NCI-H187 treated with DMSO at 0.1 percent for 48 hours (cell line): ENCODE measurements at regions not wholly inside any gene's neighbourhood (a gene's known extent, or its start where the extent isn't known, plus 50 kb on each side); places are given as distances from the start of the nearest gene placed in this dataset.
"Not testable (repeated sequence)": the region's sequence is repeated elsewhere in the genome, so short reads cannot be mapped to it uniquely, and the experiment has no call there.

Experiments
- DNase-seq: peaks from one replicate; lab custom pipeline; 2025; lab: John Stamatoyannopoulos, UW

DNA sequence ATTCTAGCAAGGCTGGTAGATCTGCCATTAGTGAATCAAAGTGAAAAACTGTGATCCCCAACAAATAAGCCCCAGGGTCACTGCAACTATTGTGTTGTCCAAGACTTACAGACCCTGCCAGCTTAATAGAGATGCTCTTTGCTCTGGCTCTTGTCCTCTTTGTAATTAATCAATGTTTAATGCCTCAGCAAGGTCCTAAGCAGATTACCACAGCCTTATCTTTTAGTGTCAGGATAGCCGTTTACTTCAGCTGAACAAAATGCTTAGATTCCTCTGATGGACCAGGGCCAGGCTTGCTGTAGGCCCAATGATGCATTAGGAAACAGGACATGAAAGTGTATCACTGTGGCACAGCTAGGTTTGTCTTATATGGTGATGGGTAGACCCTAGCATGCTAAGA, 353.3 kb downstream of the HACE1 start:
- no peak for DNase-seq

DNA sequence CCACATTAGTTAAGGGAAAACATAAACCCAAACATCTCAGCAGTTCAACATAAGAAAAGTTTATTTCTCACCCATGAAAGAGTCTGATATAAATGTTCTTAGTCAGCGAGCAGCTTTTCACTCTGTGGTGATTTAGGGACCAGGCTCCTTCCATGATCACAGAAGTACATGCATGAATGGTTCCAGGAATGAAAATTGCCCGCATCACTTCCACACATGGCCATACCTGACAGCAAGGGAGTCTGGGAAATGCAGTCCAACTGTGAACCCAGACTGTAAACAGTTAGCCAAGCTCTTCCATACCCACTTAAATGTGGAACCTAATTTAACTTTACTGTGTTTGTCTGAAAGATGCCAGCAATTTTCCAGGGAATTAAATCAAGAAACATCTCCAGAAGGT, 353.9 kb downstream of the HACE1 start:
- DNase-seq: no peak

DNA sequence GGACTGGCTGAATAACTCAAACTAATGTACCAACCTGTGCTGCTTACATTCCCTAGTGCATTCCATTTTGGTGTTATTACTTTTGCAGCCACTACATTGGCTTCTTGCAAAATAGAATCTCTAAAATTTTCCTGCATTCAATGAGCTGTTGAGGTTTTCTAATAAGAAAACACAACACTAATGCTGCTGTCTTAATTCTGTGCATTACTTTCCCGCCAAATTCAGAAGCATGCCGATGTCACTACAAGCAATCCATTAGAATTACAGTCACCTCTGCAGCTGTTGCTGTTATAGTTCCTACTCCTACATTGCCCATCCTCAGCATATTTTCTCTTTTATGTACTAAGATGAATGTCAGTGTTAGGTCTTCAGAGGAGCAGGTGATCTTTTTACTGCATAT, 359.5 kb downstream of the HACE1 start:
- no peak for DNase-seq

DNA sequence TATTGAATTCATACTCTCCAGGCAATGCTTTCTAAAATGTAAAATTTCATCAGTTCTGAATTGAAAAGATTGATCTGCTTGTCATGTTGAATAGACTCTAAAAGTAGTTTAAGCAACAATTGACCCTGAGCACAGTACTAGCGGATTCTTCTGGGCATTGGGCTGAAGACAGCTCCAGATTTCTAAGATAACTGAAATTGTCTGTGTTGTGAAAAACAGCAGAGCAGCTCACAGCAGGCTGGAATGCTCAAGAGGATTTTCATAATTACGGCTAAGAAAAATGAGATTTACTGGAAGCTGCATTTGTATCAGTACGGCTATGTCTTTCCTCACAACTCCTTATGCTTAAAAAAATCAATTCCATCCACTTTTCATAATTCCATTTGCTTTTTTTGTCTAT, 373.7 kb downstream of the HACE1 start:
- DNase-seq: no peak

DNA sequence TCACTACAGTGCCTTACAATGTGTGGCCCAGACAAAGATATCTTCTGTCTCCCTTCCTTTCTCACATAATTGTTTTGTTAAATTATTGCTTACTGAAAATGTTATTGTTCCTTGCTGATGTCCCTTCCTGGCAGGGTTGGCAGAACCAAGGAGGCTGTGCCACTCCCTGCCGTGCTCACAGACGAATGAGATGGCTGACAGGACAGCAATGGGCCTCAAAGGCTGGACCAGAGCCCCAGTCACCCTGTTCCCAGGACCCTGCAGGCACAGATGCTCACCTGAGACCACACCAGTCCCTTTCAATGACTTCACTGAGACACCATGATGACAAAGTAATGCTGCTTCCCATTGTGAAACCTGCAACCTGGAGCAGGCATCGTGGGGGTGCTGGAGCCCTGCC, 375.1 kb downstream of the HACE1 start:
- DNase-seq: no peak

DNA sequence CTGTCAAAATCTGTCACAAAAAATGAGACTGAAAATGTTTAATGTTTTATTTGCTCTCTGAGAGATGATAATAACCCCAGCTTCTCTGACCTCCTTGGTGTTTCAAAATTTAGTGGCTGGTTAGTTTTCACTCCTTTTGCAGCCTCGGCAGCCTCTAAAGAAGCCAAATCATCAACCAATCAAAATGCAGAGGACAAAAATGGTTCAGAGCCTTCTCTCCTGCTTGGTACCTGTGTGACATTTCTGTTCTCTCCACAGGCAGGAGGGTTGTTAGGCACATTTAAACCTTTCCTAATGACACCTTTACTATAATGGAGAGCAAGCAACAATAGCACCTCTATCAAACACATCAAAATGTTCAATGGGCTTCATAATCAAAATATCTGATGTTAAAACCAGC, 375.5 kb downstream of the HACE1 start:
- DNase-seq: no peak

DNA sequence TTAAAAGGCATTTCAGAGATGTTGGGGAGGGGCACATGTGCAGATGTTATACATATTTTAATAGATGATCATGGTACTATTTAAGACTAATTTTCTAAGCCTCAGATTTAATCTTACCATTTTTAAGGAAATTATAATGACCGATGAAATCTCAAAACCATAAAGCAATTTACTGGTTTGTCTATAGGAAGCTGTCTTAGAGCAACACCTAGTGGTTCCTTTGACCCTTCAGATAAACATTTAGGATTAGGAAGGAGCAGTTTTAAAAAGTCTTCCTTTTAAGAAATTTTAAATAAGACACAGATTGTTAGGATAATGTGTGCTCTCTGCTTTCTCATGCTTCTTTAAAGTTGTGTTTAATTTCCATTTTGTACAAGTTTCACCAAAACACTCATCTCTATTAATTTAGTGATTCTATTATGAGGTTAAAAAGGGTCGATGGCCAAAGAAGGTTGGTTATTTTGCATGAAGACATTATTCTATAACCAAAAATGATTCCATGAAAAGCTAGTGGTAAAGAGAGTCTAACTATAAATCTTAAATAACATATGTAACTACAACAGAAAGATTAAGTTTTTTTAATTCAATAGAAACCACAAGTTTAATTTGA, 376.4 kb downstream of the HACE1 start:
- no peak for DNase-seq

DNA sequence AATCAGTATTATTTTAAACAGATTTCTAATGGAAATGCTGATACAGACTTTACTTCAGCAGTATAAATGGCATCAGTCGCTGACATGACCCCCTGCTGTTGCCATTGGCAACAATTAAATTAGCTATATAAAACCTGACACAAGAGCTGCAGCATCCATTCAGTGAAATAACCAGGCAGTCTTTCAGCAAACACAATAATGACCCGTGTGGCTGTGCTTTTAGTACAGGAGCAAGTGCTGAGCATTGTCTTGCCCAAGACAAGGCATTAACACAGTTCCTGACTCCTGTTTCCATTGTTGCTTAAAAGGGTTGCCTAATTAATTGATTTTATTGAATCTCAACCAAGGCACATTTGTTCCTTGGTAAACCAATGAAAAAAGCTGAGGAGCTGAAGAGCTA, 382.1 kb downstream of the HACE1 start:
- no peak for DNase-seq

DNA sequence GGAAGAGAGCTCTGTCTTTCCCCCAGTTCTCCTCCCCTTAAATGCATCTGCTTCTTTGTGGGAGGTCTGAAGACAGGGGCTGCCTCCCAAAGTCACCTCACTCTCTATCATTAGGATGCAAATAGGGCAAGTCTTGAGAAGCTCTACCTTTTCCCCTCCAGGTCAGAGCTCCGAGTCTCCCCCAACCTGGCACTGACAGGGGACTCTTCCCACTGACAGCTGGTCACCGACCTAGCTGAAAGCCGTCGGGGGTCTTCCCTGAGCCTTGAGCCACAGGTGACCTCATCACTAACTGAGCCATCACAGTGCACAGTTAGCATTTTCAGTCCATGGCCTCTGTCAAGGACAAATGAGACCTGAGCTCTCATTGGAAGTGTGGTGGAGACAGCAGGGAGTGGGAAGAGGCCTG, 386.7 kb downstream of the HACE1 start:
- no peak for DNase-seq

DNA sequence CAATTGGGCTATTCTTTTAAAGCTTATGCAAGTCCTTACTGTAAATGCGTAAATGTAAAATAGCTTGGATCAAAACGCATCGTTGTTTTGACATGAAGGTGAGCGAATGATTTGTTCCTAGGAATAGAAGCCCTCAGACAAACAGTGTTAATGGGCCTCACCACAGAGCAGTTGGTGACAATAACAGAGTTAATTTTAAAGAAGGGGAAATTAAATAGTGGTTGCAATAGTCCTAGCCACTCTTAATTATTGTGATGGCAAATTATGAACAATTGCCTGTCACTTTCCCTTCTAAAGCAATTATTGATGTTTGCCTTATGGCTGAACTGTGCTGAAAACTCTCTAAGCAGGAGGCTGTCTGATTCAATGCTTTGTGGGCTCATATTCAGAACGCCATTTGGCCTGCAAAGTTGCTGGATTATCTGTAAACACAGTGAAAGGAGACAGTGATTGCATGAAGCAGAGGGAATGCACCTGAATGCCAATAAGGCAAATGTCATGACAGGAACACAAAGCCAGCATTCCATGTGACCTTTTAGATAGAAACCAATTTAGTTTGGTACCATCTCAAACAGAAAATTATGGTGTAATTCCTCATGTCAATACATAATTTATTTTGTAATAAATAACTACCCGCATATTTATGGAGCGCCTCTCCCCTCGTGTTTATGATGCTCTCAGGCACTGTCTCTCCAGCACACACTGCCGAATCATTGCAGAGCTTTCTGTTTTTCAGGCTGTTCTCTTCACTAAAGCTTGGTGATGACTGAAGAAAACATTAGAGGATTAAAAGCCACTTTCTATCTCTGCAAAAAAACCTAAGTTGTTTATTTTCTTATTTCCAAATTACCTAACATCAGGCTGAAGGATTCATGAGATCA, 387.5 kb downstream of the HACE1 start:
- DNase-seq: no peak

DNA sequence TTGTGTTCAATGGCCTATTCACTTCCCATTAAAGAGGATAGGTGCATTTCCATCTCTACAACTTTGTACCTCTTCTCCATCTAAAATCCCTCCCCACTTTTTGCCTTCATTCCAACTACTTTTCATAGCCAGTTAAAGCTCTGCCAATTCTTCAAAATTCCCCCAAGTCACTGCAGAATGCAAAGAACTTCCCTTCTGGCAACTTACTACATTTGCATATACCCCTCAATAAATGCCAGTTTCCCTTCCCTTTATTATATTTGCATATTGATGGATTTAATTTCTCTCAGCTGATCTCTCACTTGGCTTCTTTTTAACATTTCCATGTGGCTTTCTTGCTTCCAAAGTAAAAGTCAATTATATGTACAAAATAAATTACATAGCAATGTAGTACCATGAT, 393.4 kb downstream of the HACE1 start:
- no peak for DNase-seq

DNA sequence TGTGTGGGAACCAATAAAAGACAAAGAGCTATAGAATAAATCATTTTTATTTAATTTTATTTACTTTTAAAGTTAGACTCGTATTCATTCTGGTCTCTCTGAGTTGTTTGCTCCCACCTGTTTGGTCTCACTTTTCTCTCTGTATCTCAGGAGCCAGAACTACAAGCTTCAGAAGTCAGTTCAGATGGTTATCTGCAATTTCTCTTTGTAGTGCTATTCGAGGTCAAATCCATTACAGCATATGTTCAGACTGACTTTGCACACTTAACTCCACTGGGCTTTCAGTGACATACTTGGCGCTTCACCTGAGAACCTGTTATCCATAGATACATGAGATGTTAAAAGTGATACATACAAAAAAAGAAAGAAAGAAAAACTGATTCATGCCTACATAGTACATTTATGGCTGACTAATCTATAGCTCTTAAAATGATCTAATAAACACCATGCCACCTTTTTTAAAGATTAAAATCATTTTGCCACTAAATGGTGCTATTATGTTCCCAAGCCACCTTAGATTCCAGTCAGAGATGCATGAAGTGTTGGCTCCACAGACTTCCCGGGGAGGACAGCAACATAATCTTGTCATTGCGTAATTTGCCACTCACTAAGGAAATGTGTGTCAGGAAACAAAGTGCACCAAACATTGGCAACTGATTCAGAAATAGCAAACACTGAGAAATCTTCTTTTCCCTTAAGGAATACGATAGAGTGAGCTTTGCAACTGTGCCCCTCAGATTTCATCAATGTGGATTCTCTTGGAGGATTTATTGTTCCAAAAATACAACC, 396.7 kb downstream of the HACE1 start:
- no peak for DNase-seq

DNA sequence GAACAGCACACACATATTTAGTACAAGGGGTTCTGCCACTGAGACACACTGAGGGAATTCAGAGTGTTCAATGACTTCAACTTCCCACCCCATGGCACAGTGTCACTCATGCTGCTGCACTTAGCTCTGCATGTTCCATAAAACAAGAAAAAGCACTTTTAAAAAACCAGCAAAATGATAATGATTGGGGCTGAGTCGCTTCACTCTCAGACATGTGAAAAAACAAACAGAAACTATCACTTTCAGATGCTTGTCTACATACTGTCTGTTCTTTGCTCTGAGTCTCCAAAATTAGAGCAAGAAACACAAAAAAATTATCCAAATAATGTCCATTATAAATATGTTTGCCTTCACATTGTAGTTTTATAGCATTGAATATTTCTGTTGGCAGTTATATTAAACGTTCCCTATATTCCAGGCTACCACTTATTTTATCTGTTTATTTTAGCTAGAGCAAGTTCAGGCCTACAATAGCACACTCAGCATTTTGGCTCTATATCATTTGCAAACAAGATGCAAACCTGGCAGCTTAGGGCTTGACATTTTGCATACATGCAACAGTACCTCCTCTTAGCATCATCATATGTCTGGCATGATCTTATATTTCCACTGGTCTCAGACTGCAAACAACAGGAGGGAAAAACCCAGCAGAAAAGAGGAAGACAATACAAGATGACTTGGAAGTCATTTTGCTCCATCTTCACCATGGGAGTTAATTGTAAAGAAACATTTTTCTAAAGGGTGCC, 398.8 kb downstream of the HACE1 start:
- no peak for DNase-seq

DNA sequence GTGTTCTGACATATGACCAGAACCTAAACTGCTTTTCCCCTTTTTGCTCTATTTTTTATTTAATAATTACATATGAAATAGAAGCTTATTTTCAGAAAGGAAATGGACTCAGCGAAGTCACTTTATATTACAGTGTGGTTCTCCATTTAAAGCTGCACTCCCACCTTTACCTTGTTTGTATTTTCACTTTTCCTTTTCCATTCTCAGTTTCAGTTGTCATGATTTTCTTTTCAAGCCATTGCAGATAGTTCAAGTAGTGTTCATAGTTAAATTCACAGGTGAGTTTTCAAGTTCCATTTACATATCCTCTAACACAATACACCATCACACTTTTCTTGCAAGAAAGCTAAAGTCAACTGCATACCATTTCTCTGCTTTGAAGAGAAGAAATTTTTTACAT, 400.2 kb downstream of the HACE1 start:
- no peak for DNase-seq

DNA sequence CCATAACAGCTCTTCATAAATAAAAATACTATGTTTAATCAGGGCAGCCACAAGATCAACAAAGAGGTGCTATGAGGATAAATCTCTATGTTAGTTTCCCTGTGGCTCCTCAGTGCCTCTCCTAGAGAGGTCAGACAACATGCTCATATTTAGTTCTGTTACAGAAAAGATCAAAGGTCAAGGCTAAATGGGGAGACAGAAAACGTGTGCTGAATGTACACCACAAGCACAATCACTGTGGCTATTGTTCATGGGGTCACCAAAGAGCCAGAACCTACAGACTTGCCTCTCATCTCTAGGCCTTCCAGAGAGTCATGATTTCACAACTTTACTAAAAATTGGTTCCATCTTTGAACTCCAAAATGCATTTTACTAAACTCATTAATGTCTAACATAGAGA, 409.8 kb downstream of the HACE1 start:
- DNase-seq: no peak

DNA sequence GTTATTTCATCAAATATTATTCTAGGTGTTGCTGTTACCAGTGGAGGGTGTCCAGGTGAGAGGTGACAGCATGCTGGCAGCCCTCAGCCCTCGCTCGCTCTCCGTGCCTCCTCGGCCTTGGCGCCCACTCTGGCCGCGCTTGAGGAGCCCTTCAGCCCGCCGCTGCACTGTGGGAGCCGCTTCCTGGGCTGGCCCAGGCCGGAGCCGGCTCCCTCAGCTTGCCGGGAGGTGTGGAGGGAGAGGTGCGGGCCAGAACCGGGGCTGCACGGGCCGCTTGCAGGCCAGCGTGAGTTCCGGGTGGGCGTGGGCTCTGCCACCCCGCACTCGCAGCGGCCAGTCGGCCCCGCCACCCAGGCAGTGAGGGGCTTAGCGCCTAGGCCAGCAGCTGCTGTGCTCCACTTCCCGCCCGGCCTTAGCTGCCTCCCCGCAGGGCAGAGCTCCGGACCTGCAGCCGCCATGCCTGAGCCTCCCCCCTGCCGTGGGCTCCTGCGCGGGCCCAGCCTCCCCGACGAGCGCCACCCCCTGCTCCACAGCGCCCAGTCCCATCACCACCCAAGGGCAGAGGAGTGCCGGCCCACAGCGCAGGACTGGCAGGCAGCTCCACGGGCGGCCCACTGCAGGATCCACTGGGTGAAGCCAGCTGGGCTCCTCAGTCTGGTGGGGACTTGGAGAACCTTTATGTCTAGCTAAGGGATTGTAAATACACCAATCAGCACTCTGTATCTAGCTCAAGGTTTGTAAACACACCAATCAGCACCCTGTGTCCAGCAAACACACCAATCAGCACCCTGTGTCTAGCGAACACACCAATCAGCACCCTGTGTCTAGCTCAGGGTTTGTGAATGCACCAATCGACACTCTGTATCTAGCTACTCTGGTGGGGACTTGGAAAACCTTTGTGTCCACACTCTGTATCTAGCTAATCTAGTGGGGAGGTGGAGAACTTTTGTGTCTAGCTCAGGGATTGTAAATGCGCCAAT, 413.3 kb downstream of the HACE1 start:
- DNase-seq: not testable (repeated sequence)

DNA sequence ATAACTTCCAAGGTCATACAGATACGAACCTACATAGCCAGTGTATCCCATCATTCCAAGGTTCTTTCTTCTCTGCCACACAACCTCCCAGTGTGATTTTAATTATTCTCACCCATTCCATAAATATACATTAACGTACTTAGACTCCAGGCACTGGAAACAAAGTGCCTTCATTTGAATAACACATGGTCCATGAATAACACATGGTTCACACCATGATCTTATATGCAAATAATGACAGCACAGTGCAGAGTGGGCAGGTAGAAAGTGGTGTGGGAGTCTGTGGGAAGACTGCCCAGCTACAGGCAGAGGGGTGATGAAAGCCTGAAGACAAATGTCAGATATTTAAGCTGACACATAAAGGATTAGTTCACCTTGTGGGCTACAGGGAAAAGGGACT, 425.2 kb downstream of the HACE1 start:
- no peak for DNase-seq

DNA sequence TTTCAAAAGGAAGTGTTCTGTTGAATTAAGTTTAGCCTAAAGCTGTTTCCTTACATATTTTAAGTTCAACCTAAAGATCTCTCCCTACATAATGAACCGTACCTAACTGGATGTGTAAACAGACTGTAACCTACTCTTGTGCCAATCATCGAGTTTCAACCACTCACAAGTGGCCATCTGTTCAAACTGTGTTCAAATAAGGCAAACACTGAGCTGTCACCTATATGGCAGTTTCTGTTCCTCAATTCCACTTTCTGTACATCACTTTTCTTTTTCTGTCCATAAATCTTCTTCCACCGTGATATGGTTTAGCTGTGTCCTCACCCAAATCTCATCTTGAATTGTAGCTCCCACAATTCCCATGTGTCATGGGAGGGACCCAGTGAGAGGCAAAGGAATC, 428.6 kb downstream of the HACE1 start:
- DNase-seq: no peak

DNA sequence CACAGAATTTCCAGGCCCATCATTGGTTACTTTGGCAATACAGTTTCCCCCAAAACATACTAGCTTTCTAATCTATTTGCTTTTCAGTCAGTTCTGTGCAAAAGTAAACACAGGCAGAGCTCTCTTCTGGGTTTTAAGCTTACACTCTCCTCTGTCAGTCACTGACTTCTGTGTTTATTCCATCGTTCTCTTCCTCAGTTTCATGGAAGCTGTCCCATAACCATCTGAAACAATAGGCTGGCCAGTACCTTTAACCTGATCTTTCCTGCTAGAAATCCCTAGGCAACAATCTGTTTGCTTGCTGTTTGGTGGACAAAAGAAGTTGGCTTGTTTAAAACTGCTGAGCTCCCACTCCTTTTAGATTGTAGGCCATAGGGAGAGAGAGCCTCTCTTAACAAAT, 431.5 kb downstream of the HACE1 start:
- no peak for DNase-seq

DNA sequence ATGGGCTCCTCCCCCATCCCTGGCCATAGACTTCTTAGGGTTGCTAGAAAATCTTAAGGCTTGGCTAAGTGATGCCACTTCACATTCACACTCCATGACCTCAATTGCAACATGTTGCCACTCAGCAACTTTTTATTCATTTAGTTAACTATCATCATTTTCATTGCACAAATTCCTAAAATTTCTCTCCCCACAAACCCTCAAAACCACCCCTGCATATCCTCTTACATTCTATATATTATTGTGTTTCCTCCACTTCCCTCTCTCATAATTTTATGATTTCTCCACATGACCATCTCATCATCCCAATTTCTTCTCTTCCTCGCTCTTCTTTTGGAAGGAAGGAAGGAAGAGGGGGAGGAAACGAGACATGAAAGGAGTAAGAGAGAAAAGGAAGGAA, 436.0 kb downstream of the HACE1 start:
- DNase-seq: no peak

DNA sequence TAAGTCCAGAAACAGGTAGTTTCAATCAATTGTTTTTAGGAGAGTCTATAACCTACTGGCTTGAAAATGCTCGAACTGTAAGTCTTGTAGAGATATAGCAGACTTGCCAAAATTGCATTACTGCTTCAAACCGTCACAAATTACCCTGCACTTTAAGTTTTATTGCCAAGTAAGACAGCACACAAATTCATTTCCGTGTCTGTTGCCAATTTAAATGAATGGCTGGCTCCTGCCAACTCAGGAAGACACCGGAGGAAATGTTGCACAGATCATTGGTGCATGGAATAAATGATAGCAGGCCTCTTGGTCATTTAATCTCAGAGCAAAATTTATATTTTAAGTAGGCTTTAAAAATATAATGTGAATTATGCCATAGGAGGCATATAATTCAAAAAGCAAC, 438.1 kb downstream of the HACE1 start:
- no peak for DNase-seq
